Activated CD4-positive, alpha-beta T cell treated with anti-CD3 and anti-CD28 coated beads, Interleukin-2, Interleukin-6, amounts not matched to agents 100 ng/mL and 50 ng/mL, durations not matched to agents 16 hours and 8 hours (primary cell): ENCODE measurements at regions not wholly inside any gene's neighbourhood (a gene's known extent, or its start where the extent isn't known, plus 50 kb on each side); places are given as distances from the start of the nearest gene placed in this dataset.

Experiments used
- DNase-seq: peaks from one replicate; pipeline ENCODE4 v3.0.0-alpha.2; 2020

- DNase-seq = no peak
Observed at GRCh38 chr21:38923429-38923828, 117.7 kb downstream of the ETS2 start.

DNA sequence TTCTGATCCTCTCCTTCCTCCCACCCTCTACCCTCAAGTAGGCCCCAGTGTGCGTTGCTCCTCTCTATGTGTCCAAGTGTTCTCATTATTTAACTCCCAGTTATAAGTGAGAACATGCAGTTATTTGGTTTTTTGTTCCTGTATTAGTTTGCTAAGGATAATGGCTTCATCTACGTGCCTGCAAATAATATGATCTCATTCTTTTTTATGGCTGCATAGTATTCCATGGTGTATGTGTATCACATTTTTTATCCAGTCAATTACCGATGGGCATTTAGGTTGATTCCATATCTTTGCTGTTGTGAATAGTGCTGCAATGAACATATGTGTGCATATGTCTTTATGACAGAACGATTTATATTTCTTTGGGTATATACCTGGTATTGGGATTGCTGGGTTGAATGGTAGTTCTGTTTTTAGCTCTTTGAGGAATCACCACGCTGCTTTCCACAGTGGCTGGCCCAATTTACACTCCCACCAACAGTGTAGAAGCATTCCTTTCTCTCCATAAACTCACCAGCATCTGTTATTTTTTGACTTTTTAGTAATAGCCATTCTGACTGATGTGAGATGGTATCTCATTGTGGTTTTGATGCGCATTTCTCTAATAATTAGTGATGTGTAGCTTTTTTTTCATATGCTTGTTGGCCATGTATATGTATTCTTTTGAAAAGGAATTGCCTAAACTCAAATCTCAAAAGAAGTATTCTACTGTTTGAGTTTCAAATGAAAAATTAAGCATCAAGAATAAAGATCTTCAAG lies 116.9 kb downstream of the ETS2 start:
- DNase-seq = no peak

- DNase-seq = no peak
Observed at GRCh38 chr21:38921511-38922251, 116.0 kb downstream of the ETS2 start.

- DNase-seq = no peak
Observed at GRCh38 chr21:38920631-38921398, 115.1 kb downstream of the ETS2 start.

GRCh38 chr21:38918607-38919346 lies 113.0 kb downstream of the ETS2 start:
- no peak for DNase-seq

DNA sequence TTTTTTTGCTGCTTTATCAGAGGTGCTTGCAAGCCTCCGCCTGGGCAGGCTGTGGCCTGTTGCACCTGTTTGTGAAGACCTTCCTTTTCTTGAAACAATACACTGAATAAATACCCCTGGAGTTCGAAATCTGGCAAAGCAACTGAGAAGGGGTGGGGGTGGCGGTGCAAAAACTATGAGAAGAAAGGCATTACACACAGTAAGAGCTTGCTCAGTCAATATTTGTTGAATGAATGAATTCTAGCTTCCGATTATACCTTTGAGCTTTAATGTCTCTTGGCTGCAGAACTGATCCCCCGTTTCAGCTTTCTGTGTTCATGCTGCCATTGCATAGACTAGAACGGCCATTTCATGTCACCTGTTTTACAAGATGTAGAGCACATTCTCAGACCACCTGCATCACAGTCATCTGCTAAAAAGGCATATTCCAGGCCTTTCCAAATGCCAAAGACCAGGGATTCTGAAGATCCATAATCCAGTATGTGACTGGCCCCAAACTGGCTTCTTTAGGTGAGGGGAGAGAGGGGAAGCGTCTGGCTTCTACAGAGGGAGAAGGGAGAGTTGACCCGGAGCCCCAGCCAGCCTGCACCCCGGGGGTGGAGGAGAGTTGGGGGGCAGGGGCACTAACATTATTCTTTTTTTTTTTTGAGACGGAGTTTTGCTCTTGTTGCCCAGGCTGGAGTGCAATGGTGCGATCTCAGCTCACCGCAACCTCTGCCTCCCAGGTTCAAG lies 111.5 kb downstream of the ETS2 start:
- DNase-seq = no peak

- no peak for DNase-seq
Observed at GRCh38 chr21:38916214-38916964, 110.7 kb downstream of the ETS2 start.

DNA sequence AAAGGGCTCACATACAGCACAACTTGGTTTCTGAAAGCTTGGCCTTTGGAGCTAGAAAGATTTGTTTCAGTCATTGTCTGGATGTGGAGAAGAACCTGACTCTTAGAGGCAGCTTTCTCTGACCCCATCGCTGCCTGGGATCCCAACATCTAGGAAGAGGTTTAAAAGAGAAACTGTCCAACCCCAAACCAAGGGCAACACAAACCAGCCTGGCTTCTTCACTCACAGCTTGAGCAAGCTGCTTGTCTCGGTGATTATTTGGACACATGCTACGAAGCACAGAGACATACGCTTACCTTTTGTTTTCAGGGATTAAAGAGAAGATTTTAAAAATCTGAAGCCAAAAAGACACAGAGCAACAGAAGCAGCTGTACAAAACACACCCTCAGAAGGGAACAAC lies 109.8 kb downstream of the ETS2 start:
- no peak for DNase-seq

DNA sequence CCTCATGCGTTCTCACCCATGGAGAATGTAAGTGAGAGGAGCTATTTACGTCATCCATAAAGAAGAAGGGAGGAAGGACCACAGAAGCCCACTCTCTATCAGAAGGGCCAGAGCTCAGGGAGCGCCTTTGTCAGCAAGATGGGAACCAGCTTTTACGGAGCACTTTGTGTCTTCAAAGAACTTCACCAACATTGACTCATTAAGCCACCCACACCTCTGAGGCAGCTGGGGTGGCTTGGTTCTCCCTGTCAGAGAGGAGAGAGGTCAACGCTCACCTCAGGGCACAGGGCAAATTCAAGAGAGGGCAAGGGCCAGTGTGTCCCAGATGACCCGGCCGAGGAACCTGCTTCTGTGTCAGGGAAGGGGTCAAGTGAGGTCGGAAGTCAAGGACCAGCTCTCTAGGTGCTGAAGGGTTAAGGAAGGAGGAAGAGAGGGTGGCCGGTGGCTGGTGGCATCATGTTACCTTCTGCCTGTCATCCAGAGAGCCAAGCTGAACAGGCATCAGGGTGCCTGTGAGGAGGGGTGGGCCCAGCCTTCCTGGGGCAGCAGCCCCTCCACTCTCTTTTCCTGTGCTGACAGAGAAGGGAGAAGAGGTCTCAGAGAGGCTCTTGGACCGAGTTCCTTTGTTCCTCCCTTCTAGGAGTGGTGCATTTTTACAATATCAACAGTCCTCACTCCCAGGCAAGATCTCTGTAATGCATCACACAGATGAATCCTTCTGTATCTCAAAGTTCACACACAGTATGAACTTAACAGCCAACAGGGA lies 109.0 kb downstream of the ETS2 start:
- DNase-seq = peak; percentile 8

- no peak for DNase-seq
Observed at GRCh38 chr21:38913893-38914527, 108.3 kb downstream of the ETS2 start.

- no peak for DNase-seq
Observed at GRCh38 chr21:38913120-38913892, 107.6 kb downstream of the ETS2 start.

GRCh38 chr21:38912789-38913119 lies 107.0 kb downstream of the ETS2 start:
- no peak for DNase-seq

DNA sequence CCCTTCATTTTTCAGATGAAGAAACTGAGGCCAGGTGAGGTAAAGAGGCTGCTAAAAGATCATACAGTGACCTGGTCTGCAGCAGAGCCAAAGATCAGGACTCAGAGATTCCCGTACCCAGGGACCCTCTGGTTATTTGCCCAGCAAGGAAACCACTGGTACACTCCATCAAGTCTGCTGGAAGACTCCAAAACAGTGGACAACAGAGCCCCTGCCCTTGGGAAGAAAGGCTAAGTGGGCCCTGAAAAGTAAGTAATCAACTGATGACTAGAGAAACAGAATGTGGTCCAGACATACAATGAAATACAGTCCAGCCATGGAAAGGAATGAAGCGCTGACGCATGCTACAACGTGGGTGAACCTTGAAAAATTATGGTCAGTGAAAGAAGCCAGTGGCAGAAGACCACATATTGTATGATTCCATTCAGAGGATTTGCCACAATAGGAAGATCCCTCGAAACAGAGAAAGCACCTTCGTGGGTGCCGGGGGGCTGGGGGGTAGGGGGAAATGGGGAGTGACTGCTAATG lies 106.4 kb downstream of the ETS2 start:
- no peak for DNase-seq

DNA sequence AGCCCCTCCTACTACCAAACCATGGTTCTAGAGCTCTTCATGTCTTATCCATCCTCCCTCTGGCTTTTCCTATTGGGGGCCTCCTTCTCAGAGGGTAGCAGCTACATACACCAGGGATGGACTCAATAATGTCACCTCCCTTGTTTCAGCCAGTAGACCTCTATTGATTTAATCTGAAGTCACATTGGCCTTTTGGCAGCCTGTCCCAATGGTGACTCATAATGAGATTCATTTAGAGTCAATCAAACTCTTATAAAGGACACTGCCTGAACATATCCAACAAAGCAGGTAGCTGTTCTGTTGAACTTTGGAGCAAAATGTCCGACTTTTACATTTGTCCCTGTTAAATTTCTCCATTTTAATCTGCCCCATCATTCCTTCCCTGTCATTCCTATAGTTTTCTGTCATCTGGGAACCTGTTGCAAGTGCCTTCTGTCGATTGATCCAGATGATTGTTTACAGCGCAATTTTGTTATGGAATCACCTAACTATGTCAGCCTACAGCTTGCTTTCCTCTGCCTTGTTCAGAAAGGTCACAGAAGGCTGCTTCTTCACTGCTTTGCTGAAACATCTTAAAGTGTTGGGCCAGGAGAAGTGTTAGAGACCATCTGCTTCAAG lies 105.9 kb downstream of the ETS2 start:
- DNase-seq = no peak

DNA sequence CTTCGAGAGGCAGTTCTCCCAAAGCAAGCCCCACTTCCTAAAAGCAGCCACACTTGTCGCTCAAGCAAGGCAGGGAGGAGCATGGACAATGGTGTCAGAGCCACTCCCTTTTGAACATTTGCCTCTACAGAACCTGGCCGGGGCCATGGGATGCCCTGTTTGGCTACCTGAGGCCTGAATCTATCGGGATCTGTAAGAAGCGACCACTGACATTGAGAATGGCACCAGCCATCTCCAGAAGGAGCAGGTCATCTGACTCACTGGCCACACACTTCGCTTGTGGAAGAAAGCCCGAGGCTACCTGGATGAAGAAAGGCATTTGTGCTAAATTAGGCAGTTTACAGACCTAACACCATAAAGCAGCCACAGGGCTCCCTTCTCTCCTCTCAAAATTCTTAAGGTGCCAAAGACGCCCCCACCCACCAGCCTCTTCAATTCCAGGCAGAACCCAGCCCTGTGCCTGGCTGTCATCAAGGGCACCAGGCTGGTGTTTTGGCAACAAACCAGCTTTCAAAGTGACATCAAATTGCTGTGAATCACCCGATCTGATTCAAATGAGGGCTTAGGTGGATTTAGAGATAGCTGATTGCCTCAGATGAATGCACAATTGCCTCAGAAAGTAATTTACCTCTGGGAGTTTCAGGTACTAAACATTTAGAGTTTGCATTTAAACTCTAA lies 104.8 kb downstream of the ETS2 start:
- DNase-seq = peak; percentile 12

GRCh38 chr21:38909929-38910328 lies 104.2 kb downstream of the ETS2 start:
- no peak for DNase-seq

DNA sequence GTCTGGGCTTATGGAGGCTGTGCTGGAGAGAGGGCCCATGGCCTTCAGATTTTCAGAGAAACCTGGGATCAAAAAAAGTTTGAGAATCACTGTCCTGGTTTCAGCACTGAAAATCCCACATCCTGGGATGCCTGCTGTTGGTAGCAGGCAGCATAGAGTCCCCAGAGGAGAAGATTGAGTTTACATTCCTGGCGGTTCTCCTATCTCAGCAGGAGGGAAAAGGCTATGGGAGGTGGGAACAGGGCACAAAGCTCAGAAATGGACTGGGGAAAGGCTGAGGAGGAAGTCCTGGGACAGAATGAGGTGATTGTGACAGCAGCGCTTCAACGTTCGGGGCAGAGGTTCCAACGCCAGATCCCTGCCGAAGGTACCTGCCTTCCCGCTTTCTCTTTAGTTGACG lies 103.4 kb downstream of the ETS2 start:
- DNase-seq = no peak

- no peak for DNase-seq
Observed at GRCh38 chr21:38908537-38908936, 102.8 kb downstream of the ETS2 start.
